DMS 273 treated with DMSO at 0.1 percent for 48 hours (cell line): ENCODE measurements at regions not wholly inside any gene's neighbourhood (a gene's known extent, or its start where the extent isn't known, plus 50 kb on each side); places are given as distances from the start of the nearest gene placed in this dataset.

ENCODE experiments used
- DNase-seq: peaks from one replicate; lab custom pipeline; 2025; lab: John Stamatoyannopoulos, UW

DNA sequence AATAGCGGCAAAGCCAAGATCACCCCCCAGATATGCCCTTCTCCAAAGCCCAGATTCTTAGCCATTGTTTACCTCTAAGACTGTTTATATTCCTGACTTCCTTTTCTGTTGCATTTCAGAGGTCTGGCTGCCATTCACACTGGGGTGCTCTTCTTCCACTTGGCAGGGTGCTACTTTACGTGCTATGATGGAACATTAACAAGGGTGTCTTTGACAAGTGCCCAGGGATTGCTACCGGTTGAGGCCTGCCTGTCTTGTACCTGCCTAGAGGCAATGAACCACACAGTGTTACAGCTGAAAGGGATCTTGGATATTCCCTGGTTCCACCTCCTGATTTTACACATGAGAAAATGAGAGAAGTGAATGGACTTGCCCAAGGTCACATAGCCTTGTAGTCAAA, 352.1 kb upstream of the KIF2A start:
- no peak for DNase-seq

DNA sequence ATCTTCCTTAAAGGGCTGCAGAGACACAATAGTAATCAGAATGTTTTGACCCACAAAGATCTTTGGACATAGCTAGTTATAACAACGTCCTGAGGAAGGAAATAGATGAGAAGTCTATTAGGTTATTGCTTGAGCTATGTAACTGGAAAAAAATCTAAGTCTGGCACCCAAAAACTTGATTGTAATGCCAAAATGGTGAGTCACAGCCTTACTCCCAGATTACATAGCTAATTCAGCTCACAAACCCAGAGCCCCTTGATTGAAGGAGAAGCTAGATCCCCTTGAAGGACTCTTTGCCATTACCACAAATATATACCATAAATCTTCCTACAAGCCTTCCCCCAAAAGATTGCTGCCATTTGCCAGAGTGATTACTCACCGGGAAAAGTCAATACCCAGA, 341.8 kb upstream of the KIF2A start:
- no peak for DNase-seq

DNA sequence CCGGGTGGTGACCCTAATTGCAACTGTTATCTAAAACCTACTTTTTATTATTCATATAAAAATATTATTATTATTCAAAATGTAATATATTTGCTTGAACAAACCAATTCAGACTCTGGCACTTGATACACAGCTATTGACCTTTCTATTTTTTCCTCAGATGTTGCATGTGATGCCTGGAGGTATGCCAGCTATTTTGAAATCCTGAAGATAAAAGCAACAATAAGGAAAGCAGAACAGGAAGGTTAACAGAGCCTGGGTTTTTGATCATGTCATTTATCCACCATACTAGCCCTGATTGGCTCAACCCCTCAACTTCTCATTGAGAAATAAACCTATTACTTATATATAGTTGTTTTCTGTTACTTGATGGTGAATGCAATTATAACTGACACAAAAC, 340.9 kb upstream of the KIF2A start:
- no peak for DNase-seq

DNA sequence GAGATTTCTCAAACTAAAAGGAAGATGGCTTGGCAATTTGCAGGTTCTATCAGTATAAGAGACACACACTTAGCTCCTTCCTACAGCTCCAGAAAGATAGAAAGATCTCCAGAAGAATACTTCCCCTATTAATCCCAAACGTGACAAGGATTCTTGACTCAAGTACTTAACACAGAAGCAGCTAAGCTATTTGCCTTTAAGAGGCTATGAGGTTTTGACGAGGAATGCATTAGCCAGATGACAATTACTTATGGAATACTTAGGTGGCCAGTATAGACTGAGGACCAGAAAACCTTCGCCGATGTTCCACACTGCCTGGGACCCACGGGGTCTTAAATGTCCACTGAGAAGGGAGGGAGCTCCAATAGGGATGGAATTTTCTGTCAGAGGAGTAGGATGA, 340.5 kb upstream of the KIF2A start:
- DNase-seq = no peak

DNA sequence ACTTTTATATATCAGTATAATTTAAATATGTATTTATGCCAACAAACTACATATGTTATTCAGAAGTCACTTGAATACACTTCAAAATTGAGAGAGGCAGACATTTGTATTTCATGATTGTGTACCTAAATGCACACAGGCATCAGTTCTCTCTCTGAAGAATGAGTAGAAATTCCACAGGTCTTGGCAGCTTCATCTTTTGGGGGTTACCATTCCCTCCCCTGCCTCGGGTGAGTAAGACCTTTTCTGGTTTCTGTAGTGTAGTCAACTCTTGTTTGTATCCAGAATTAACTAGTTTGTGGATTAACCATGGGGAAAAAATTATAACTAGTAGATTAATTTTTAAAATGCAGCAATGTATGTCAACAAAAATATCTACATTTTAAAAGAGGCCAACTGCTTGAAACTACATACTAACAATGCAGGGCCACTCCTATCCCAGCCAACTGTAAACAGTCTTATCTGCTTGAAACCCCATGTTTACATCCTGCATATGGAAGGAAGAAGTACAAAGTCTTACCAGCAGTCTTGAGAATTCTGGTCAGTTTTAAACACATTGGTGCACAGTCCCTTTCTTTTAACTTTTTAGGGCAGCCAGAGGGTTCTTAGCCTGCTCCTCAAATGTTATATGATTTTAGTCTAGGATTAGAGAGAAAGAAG, 339.6 kb upstream of the KIF2A start:
- DNase-seq = no peak

DNA sequence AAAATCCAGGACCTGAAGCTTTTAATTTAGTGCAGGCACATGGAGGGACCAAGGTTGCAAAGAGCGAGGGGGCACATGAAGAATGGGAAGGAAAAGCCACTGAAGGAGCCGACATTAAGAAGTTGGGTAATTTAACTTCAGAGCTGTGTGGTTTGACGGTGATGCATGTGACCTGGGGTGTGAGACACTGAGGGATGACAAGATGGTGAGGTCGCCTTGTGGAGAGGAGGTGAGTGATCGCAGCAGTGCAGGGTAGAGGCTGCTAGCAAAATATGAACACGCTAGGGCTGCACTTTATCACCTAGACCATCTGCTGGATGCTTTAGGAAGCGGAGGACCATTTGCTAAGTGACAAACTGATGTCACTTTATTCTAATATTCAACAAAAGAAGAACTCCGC, 339.0 kb upstream of the KIF2A start:
- DNase-seq = no peak

DNA sequence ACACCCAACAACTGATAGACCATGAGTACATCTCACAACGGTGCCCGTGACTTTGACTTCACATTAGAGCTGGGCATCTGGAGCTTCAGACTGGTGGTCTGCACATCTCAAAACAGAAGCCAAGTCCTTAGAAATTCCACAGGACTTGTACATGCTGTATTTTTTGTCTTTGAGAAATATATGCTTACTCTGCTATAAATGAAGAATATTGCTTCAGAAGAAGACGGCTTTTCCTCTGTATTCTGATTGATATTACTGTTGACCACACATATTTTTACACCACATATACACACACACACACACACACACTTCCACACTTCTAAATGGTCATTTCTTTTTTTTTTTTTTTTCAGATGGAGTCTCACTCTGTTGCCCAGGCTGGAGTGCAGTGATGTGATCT, 338.3 kb upstream of the KIF2A start:
- no peak for DNase-seq

DNA sequence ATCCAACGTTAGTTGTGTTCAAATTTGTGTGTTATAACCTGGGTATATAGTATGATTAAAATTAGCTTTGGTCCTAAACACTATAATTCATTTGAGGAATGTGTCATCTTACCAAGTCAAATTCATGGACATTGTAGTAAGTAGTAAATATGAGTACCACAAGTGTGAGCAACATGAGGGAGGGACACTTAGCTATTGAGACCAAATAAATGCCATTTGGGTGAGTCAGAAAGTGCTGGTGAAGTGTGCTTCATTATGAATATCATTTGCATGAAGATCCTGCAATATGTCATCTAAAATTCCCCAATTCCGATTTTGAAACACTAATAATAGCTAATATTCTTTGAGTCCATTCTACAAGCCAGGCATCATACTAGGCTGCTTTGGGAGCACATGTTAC, 336.7 kb upstream of the KIF2A start:
- DNase-seq = no peak

DNA sequence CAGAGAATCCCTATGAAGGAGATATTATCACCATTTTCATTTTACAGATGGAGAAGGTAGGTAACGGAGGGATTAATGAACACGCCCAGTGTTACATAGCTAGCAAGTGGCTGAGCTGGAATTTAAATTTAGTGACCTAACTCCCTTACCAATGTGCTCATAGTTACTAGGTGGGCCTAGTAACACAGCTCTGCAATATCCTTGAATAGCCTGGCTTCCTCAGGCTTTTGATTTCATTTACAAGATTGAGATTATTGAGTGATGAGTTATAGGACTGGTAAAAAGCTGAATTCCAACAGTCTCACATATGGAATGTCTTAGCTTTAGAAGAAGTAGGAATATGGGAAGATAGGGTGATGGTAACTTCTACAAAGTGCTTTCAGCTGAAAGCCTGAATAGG, 336.3 kb upstream of the KIF2A start:
- no peak for DNase-seq

DNA sequence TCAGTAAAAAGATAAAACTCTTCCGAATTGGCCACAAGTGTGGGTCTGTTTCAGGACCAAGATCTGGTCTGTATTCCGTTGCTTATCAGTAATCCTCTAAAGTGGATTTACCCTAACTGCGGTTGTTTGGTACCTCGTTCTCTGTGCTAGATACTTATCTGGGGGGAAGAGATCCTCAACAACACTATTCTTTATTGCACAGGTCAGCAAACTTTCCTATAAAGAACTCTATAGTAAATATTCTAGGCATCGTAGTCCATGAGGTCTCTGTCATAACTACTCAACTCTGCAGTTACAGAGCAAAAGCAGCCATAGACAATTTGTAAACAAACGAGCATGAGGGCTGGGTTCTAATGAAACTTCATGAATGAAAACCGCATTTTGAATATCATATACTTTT, 335.8 kb upstream of the KIF2A start:
- DNase-seq = no peak

DNA sequence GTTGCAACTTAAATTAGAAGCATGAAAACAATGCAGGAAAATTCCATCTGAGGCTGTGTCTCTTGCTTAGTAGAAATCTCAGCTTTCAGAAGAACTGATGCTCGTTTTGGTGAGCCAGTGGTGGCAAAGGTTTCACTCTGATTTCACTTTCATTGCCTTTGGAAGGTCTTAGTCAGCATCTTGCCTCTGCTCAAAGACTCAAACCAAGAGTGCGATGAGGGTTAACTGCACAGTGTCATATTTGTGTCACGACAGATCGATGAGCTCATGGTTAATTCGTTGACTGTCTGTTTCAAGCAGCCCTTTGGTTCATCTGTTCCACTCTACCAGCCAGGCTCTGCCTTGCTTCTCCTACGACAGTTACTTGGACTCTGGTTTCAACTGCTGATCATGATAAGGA, 331.3 kb upstream of the KIF2A start:
- DNase-seq = no peak

DNA sequence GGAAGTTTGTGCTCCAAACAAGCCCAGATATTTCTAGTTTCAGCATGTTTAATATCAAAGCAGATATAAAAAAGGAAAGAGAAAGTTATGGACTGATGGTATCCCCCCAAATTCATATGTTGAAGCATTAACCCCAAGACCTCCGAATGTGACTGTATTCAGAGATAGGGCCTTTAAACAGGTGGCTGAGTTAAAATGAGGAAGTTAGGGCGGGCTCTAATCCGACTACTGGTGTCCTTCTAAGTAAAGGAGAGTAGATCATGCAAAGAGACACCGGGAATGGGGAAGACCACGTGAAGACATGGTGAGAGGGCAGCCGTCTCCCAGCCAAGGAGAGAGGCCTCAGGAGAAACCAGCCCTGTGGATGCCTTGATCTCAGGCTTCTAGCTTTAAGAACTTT, 324.1 kb upstream of the KIF2A start:
- no peak for DNase-seq

DNA sequence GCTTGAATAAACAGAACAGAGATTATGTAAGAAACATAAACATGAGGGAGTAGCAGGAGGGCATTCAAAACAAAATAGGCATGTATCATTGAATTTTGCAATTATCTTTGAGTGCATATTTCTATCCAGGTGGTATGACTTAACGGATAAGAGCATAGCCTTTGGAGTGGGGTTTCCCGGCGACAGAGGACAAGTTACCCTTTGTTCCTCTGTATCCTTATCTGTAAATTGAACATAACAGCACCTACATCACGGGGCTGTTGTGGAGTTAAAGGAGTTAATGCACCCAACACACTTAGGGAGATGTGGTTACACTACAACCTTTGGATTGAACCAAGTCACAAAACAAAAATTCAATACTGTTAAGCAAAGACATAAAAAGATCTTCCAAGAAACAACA, 314.6 kb upstream of the KIF2A start:
- no peak for DNase-seq

DNA sequence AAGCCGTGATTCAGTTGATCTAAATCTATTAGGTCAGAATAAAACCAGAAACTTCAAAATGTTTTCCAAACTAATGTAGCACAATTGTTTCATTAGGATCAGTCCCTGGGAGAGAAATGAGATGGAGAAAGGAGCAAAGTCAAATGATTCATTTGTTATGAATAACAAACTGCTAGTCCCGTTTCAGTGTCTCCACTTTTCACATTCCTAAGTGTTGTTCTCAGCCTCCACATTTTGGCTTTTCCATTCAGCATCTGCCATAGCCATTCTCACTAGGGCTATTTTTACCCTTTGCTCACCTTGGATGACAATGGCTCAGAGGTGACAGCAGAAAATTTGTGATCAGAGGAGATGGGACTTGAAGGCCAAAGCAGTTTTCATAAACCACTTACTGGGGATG, 314.1 kb upstream of the KIF2A start:
- DNase-seq = no peak

DNA sequence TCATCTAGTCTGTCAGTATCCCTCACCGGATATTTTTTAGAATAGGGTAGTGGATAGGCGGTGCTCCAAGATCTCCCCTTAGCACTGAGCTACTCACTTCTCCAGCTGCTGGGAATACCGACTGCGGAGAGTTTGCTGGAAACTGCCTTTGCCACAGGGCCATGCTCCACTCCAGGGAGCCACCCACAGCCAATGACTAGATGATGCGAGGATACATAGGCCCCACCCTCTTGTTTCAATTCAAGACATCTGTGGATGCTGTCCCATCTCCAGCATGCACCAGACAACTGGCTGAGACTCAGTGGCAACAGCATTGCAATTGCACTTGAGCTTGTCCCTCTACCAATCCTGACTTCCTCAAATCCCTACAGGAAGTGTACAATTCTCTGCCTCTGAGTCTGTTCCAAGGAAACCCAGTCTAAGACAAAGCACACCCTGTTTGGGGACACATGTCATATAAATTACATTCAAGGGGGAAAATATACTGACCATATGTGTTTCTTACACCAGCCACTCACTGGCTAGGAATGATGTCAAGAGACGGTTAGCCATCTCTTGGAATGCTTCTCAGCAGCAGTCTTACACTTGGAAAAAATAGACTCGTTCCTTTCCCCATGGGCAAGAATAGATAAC, 312.6 kb upstream of the KIF2A start:
- DNase-seq = no peak

DNA sequence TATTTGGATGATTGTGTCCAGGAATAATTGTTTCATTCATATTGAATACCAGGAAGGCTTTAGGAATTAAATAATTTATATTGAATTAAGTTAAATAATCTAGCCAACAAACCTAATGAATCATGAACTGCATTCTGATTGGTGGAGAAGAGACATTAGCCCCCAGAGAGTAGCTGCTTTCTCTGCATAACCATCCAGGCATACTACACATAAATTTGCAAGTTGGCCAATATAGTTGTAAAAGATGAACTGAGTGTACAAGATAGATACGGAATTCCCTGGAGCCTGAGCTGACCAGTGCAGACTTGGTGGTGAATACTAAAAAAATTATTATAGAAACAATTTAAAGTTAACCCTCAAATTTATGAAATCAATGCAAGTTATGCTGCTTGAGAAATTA, 311.8 kb upstream of the KIF2A start:
- DNase-seq = no peak

DNA sequence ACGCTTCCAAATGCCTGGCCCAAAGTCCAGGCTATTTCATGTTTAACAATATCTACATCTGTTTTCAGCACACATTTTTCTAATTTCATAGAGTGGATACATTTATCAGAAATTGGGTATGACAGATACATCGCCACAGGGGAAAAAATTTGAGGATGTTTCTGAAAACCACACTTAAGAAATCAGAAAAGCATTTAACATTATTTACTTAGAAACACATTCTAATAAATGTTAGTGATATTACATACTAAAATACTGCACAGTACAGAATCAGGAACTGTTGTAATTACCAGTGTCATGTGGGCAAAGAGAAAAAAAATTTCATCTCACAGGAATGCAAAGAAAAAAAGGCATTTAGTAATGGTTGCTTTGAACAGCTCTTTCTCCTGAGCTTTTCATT, 310.5 kb upstream of the KIF2A start:
- no peak for DNase-seq

DNA sequence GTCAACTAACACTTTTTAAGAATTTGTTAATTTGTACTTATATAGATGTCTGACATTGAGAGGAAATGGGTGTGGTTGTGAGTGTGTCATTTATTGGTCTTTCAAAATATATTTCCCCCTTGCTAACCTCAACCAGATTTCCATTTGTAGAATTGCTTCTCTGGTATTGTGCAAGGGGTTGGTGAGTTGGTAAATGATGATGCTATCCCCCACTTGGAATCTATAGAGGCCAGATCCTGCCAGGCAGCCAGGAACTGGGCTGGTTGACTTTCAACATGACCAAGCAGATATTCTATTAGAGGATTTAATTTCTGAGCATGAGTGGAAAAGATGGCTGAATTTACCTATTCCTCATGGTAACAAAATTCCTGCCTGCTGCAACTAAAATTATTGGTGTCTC, 306.6 kb upstream of the KIF2A start:
- no peak for DNase-seq

DNA sequence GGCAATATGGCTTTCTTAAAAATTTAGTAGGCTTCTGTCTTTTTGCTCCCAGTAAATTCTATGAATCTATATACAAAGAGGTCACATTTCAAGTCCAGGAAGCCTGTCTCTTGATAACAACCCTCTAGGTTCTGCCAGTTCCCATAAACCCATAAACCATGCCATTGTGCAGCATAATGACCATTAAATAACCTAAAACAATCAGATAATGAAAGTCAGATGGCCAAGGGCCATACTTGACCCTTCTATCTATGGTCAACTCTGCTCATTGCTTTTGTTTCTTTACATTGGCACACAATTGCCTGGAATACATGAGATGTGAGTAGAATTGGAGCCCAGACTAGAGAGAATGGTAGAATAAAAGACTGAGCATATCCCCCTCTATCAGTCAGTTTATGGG, 305.4 kb upstream of the KIF2A start:
- no peak for DNase-seq

DNA sequence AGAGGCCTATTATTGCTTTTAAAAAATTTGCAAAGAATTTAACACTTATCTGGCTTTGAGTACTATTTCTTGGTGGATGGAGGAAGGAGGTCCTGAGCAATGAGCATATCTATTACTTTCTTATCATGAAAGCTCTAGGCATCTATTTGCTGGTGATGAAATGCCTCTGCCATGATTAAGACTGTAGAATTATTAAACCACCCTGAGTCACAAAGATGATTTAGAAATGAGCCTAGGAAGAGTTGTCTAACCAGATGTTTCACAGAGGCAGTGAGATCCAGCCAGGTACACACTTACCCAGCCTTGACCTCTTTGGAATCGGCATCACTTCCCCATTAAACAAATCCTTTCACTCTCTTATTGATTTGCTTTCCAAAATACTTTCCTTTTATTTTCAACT, 304.4 kb upstream of the KIF2A start:
- no peak for DNase-seq

DNA sequence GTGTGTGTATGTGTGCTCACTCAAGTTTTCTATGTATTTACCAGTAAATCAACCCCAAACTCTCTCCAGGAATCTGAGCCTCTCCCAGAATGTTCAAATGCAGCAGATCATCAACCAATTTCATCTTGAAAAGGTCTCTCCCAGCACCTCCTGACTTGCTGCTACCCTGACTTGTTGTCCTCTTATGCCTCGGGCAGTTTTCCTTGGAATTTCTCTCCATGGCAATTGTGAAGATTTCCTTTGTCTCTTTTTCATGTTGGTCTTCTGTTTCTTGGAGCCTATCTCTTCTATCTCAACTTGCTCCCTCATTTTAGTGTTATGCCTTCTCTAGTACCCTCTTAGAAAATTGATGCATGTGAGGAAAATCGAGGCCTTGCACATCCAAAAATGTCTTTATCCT, 303.6 kb upstream of the KIF2A start:
- no peak for DNase-seq

DNA sequence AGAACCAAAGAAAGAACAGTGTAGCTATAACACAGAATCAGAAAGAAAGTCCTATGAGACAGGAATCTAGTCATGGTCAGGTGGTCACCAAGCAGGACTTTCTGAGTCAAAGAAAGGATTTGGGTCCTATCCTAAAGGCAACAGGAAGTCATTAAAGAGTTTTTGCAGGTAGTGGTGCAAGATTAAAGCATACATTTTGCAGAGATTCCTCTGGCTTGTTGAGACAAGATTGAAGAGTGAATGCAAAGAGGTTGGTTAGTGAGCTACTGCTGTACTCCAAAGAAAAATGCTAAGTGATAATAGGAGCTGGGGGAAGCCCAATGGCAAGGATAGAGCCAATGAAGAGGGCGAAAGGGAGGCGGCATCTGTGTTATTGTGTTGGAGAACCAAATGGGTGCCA, 300.5 kb upstream of the KIF2A start:
- DNase-seq = no peak

DNA sequence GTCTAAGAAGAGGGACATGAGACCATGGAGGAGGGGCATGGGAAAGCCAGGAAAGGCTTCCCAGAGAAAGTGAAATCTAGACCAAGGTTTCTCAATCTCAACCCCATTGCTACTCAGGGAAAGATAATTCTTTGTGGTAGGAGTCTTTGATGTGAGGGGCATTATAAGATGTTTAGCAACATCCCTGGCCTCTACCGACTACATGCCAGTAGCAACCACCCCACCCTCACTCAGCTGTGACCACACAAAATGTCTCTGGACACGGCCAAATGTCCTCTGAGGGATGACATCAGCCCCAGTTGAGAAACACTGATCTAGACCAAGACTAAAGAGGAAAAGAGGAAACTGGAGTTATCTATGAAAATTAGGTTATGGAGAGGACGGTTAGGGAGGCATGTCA, 298.5 kb upstream of the KIF2A start:
- no peak for DNase-seq

DNA sequence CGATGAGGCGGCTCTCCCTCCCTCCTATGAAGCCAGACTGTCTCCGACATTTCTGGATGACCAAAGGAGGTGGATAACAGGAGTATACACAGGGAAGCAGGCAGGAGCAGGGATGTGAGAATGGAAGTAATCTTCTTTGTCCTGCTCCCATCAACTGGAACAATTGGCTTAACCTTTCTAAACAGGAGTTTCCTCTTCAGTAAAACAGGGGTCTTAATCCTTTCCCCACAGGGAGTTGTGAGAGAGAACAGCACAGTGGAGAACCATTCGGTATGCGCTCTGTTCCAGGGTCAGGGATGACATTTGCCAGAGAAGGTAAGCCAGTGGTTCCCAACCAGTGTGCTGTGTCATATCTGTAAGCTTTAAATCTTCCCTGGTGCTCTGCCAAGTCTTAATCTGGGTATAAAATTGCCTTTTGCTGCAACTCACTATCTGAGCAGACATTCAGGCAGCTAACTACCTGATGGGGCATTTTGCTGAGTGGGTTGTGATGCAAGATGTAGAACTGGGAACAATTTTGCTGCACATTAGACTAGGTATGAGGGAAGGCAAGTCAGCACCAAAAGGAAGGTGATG, 294.8 kb upstream of the KIF2A start:
- no peak for DNase-seq
